Activated CD4-positive, alpha-beta T cell treated with anti-CD3 and anti-CD28 coated beads, Interleukin-2, amount 50 U/mL, for 16 hours (primary cell): ENCODE measurements at regions not wholly inside any gene's neighbourhood (a gene's known extent, or its start where the extent isn't known, plus 50 kb on each side); places are given as distances from the start of the nearest gene placed in this dataset.

Source experiments
- DNase-seq: peaks from one replicate; pipeline ENCODE4 v3.0.0-alpha.2; 2020

DNA sequence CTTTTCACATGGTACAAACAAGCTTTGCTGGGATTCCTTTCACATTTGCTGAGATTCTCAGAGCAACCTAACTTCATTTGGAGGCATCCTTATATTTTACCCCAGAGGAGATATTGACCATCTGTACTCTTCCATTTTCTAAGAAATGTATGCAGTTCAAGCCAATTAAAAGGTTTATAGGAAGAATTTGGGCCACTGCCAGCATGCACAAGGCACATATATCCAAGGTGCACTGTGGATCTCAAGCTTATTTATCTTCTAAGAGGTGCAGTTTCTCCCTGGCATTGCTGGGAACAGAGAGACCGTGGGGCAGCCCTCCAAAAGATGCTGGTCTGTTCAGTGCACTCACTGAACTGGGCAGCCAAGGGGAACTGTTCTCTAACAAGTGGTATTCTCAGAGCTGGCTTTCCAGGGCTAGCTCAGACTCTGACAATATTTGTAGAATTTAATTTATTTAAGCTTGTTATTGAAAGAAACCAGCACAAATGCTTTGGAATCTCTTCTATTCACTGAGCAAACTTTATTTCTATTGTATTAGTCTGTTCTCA is 213.3 kb downstream of the TENT4A start:
- DNase-seq, result no peak

DNA sequence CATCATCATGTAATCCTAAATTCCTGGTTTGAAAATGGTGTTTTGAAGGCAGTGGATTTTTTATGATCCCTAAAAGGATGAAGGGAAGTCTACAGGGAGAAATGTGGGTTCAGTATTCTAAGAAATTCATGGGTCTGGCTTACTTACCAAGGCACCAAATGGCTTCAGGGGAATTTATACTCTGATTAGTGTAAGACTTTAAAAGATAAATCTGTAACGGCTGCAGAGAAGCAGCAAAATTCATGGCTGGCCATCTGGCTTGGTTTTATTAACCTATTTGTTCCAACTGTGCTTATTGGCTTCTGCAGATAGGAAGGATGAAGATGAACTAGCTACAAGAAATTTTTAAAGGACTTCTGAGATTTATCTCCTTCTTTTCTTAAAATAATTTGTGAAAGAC is 222.8 kb downstream of the TENT4A start:
- no peak for DNase-seq

DNA sequence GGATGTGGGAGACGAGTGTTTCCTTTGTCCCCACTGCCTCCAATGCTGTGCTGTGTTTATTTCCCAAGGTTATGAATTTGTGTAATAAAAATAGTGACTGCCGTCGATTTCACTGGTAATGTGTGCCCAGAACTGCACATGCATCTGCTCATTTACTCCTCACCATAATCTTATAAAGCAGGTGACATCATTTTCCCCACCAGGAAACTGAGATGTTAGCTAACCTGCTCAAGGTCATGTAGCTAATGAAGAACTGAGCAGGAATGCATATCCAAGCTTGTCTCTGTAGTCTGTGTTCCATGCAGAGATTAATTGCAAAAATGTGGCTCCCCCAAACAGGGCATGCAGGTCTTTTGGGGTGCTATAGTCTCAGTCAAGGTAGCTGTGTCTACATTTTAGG is 224.4 kb downstream of the TENT4A start:
- DNase-seq, result no peak

DNA sequence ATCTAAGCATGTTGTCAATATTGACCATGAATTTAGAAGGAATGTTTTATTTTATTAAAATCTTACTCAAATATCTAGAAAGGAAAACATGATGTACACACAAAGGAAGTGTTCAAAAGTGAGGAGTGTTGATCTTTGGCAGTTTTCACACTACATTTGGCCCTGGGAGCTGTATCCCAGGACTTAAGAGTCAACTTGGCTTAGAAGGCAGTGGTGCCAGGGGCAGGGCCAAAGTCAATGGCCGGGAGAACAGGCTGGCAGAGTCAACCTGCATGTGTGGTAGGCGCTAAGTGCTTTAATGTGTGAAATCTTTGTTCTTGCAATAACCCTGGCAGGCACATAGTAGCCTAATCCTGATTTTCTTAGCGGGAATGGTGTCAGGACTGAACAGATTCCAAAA is 228.4 kb downstream of the TENT4A start:
- no peak for DNase-seq

DNA sequence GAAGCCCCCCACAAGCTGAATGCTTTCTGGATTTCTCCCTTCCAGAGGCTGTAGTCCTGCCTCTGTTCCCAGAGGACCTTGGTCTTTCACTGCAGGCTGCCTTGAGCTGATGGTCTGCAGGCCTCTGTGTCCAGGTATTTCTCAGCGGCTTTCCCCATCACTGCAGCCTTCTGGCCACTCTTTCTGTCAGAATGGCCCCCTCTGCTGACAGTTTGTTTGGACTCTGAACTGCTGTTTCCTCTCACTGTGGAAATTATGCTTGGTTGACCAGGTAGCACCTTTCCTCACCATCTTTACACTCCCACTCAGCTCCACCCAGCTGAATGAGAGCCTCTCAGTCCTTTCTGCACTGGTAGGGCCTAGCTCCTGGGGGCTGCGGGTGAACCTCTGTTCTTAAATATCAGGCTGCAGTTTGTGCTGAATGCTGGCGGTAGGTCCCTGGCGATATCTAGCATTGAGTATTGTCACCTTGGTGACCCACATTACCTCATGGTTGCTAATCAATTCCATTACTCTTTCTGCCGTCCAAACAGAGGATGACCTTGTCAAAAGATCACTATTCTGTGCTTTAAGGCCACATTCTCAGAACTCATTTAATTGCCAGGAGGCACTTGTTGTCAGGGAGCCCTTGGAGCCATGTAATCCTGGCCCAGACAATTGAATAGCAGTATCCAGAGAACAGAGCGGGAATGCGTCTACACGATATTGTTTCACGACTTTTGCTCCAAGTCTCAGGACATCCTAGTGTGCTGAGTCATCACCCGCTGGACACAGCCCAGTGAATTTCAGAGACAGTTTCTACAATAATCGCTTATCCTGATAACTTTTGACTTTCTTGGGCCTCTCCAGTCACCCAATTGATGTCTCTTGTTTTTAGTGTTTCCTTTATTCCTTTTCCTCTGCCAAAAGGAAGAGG is 230.2 kb downstream of the TENT4A start:
- no peak for DNase-seq

DNA sequence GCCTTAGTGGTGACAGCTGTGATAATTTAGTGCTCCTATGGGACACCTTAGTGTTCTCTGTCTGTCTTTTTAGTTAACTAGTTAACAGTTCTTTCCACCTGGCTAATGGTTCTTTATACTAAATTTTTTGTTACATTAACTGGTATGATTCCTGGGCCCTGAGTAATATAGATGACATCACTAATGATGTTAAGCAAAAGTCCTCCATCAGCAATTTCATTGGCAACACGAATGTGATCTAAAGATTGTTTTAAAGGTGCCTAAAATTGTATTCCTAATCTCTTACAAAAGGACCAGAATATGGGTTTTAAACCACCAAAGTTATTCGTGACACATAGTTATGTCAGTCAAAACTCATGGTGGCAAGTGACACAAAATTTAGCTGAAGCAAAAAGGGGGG is 235.3 kb downstream of the TENT4A start:
- no peak for DNase-seq

DNA sequence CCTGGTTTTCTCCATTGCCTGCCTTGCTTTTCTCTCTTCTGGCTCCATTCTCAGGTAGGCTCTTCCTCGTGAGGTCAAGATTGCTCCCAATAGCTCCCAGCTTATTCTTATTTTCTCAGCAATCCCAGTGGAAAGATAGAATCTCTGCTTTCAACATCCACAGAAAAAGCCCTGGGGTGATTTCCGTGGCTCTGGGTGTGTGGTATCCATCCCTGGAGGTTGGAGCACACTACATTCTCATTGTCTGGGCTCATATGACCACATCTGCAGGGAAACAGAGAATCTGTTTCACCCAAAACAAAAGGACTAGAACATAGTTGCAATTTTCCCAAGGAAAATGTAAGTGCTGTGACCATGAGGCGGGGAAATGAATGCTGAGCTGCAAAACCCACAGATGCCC is 236.0 kb downstream of the TENT4A start:
- DNase-seq, result no peak

DNA sequence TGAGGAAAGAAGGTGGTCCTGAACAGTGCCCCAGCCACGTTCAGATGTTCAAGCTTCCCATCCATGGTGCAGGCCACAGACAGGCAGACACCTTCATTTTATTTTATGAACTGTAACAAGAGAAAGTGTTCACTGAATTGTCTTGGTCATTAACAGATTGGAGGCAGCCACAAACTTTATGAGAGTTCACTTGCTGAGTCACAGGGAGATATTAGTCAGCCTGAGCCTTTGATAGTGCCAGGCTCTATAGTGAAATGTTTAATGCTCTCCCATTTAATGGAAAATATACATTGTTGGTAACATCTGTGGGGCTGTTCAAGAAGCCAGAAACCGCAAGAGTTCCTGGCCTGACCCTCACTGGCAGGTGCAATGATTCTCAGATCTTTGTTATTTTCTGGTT is 237.0 kb downstream of the TENT4A start:
- DNase-seq, result peak; percentile 28

DNA sequence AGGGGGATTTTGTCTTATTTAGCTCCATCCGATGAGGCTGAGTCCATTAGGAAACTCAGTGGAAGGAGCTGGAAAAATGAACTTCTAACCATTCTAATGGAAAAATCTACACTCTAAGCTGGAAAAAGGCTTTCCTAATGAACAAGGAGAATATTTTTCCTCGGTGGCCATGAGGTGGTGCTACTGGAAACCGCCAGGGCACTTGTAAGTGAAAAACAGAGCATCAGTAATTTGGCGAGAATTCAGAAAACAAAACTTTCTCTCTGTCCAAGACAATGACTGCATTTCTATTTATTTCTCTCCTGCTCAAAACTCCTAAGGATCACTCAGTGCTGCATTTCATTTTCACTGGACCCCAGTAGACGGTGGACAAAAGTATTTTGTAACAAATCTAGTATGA is 237.6 kb downstream of the TENT4A start:
- DNase-seq, result no peak

DNA sequence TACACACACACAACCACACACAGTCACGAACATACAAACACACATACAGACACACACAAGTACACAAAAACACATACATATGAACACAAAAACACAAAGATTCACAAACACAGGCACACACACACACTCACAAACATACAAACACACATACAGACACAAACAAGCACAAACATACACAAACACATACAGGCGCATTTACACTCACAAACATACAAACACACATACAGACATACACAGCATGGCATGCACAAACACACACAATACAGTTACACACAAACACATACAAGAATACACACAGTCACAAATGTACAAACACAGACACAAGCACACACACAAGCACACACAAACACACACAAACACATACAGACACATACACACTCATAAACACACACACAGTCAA is 247.9 kb downstream of the TENT4A start:
- no peak for DNase-seq

DNA sequence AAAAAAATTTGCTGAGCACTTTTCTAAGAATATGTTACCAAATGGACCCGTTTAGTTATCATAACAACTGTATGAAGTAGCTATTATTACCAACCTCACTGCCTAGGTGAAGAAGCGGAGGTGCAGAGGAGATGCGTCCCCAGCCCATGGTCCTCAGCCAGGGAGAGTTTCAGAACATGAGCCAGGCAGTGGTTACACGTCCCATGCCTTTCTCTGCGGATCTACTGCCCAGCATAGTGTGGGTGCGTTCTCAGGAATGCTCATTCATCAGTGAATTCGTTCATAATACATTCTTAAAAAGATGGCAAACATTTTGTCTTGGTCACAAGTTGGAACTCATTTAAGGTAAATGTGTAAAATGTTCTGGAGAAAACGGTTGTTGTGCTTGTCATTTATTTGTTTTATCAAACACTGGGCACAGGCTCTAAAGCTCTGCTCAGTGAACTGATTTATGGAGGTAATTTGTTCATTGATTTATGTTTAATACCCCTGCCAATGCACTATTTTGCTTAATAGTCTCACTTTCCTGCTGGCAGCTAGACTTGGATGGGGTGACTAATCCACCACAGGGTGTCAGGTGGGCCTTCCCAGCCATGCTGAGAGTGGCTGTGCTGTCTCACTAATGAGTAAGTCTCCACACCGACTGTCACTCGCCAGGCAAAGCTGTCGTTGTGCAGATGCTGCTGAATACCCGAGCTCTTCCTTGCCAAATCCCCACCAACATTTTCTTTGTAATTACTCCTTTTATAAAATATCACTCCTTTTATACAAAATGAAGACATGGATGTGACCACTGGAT is 248.8 kb downstream of the TENT4A start:
- DNase-seq, result no peak

DNA sequence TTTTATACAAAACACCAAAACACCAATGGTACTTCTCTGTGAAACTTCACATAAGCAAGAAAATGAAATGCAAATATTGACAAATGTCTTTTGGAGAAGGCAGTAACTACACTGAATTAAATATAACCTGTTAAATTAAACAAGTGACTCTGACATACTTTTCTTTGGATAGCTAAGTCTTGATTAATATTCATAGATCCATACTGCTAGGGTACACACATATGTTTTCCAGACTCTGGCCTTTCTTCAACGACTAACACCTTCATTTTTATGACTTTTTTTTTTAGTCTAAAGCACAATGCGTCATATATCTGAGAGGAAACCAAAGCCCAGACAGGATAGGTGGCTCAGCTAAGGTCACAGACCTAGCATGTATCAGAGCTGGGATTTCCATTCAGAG is 263.7 kb downstream of the TENT4A start:
- no peak for DNase-seq

DNA sequence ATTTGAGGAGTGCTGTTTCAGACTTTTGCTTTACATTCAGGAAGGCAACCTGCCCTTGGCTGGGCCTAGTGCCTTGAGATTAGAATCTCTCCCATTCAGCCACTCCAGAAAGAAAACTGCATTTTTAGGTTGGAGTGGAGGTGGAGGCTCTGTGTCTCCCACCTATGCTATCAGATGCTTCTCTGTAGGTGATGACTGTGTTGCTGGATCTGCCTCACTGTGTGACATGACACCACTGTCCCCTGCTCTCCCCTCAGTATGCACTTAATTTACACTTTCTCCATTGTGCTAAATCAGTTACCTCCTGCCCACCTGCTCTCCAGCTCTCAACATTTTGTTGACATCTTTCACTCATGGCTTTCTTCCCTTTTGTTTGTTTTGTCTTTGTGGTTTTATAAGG is 265.8 kb downstream of the TENT4A start:
- DNase-seq, result no peak

DNA sequence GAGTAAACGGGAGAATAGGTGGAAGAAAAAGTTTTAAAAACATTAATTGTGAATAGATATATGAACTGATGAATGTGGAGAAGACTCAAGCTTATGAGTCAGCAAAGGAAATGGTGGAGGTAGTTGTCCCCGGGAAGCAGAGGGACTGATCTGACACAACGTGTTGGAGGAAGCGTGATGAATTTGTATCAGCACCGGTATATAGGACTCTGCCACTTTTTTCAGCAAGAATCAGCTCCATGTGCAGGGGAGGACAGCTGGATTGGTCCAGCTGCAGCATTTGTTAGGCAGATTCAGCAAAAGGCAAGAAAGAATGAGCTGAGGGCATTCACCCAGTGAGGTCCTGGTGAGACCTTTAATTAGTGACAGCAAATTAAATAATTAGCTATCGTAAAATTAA is 276.0 kb downstream of the TENT4A start:
- DNase-seq, result no peak

DNA sequence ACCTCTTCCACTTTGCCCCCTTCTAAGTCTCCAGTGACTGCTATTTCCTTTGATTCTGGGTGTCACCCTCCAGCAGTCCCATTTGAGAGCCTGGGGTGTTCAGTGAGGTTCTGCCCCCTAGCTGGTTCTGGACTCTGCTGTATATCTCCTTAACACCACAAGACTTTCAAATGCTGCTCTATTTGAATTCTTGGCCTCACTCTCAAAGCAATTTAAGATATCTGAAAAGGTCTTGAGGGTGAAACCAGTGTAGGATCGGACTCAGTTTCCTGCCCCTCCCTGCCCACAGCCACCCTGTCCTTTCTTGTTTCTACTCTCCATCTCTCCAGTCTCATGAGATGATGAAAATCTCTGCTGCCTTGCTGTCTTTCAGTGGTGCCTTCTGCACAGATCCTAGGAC is 280.9 kb downstream of the TENT4A start:
- DNase-seq, result no peak

DNA sequence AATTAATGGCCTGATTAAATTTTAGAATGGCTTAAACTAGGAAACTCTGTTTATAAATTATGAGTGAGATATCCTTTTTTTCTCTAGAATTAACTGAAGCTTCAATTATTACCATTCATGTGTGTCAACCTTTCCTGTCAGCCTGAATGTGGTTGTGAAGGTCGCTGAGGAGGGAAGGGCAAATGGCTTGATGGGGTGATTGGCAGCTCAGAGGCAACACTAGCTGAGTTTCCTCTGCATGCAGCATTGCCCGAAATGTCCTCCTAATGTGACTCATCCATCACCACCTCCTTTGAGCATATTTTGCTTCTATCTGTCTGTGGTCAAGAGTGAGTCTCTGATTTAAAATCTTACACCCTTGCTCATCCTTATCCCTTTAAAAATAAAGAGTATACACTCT is 281.9 kb downstream of the TENT4A start:
- no peak for DNase-seq

DNA sequence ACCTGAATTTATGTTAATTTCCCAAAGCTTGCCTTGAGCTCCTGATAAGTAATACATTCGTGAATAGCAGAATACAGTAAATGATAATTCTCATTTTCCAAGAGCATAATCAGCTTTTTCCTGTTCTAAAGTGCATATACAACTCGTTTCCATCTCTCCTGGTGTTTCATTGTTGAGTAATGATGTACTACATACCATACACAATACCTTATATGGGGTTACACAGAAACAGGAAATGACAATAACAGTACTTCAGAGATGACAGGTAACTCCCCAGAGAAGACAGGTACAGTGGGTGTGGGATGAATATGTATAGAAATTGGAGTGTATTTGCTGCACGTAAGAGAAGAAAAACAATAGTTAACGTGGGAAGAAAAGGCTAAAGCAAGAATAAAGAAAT is 287.1 kb downstream of the TENT4A start:
- DNase-seq, result peak; percentile 21

DNA sequence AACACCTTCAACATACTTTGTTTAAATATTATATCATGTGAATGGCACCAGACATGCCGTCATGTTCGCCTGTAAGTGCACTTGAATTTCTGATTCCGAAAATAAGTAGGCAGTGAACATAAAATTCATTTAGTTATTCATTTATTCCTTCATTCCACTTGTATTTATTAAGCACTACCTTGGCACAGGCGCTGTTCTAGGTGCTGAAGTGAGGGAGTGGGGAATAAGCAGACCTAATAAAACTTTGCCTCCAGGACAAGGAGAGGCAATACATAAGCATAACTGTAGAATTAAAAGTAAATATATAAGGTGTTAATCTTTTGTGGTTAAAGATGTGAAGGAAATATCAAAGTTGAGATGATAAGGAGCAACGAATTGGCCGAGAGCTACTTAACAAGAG is 297.4 kb downstream of the TENT4A start:
- no peak for DNase-seq

DNA sequence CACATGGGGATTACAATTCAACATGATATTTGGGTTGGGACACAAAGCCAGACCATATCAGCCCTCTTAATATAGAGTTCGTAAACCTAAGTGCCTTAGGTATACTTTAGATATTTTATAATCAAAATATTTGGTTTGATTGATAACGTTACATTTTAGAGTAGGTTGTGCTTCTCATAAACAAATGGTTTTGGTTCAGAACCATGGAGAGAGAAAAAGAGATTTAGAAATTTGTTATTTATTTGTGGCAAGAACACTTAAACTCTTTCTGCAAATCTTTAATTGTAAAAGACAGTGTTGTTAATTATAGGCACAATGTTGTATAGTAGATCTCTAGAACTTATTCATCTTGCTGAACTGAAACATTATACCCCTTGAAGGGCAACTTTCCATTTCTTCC is 298.8 kb downstream of the TENT4A start:
- DNase-seq, result no peak

DNA sequence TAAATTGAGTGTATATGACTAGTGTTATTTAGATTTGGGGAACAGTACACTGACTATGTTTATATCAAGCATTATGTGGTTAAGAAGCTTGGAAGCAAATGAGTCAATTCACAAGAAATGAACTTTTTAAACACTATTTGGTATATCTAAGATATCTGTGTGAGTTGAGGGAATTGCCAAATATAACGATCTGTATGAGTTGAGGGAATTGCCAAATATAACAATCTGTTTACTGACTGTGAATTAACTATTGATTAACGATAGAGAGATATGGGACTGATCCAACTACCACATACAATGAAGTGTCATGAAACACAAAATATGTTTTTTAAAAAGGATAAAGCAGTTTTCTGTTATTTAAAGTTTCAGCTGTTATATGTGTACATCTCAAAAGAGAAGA is 301.4 kb downstream of the TENT4A start:
- DNase-seq, result no peak

DNA sequence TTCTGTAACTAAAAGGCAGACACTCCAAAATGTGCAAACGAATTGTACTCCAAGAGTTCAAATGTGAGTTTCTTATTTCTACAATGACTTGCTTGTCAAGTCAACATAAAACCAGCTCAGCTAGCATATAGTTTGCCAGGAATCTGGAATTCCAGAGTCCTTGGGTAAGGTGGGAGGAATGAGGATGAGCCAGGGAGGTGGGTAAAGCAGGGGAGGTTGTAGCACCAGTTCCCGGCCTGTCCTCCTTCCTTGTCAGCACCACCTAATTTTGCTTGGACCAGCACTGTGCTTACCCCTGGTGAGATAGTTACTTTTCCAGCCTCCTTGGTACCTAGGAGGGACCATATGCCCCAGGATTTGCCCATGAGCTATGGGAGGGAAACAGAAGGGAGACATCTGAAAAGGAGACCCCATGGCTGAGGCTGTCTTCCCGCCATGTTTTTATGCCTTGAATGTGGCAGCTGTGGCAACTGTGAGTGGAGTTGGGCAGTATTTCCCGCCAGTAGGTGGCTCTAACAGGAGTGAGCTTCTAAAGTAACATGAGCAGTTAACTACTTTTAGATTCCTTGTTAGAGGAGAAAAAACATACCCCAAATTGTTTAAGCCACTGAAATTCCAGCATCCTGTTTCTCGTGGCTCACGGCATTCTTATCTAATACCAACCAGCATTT is 302.5 kb downstream of the TENT4A start:
- DNase-seq, result no peak

DNA sequence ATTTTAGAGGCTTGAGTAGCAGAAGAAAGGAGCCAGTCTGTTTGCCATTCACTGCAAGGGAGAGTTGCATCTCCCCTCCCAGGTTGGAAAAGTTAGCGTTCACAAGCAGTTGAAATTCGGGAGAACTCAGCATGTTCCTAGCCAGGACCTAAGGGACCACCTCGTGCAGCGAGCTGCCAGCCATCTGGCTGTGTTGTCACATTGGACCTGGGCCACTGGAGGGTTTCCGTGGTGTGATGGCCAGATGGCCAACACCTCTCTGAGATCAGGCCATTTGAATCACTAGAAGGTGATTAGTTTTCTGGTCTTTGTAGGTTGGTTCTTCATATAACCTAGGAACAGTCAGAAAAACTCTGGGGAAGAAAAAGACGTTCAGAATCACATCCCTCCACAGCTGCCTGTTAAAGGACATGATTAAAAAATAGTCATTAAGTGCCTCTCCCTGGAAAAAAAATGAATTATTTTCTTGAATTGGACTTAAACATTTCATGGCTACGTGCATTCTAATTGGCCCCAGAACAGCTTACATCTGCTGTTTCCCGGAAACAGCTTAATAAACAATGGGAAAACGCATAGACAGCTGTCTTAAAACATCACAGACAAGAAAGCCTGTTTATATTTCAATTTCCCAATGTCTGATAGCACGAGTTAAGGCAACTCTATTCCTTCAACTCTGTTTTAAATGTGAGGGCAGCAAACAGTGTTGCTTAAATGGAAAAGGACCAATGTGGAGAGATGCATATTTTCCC is 303.9 kb downstream of the TENT4A start:
- no peak for DNase-seq

DNA sequence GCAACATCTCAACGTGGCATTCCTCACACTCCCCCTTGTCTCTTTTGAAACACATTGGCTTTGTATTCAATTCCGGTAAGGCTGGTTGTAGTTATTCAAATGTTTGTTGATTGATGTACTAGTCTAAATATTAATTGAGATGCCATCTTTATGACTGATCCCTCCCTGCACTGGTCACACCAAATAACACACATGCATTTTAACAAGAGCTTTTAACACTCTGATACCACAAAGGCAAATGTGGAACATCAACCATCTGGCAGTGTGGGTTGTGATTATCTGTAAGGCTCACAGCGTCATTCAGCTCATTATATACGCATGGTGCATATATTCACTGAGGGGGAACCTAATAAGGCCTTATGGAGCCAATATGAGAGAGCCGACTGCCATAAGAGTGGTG is 305.0 kb downstream of the TENT4A start:
- DNase-seq, result no peak
